ENCODE measurements at regions not wholly inside any gene's neighbourhood (a gene's known extent, or its start where the extent isn't known, plus 50 kb on each side); places are given as distances from the start of the nearest gene placed in this dataset.

- TF ChIP-seq TFAP4 (CRISPR knock-in tag; IDR thresholded peaks at IDR 0.05; ENCODE audit: borderline replicate concordance) (peak; percentile 30; the same call in 1 of the 2 replicates), U2AF1 (optimal IDR thresholded peaks at IDR 0.05; ENCODE audit: low read depth, low read length) (no peak), E2F1 (CRISPR knock-in tag; IDR thresholded peaks at IDR 0.05) (no peak), RAD51 (IDR thresholded peaks at IDR 0.05; ENCODE audit: borderline replicate concordance, low read depth) (peak; percentile 83), GTF3C2 (IDR thresholded peaks at IDR 0.05; ENCODE audit: borderline replicate concordance, extremely low read depth, insufficient read length) (no peak), KLF1 (tag; IDR thresholded peaks at IDR 0.05) (no peak), USF1 (CRISPR knock-in tag; IDR thresholded peaks at IDR 0.05) (peak; percentile 83), ZNF318 (IDR thresholded peaks at IDR 0.05; ENCODE audit: borderline replicate concordance in 1 of 2, low read depth in 1 of 2) (peak in 1 of 2 experiments; percentile 70; a peak in 1 of 4 replicates), USF2 (CRISPR knock-in tag; IDR thresholded peaks at IDR 0.05) (peak; percentile 43; the same call in 1 of the 2 replicates)
These were observed 101.6 kb upstream of the PLXNC1 start (continued) for GRCh38 chr12:94046626-94047410.

All from K562 (cell line).